NCI-H526 (cell line): ENCODE measurements at regions not wholly inside any gene's neighbourhood (a gene's known extent, or its start where the extent isn't known, plus 50 kb on each side); places are given as distances from the start of the nearest gene placed in this dataset.
A peak's percentile ranks its signal among the peaks of the same experiment; 100 is the strongest.

Source experiments
- DNase-seq, 2 experiments: peaks; one replicate each; lab custom pipeline; 2025; lab: John Stamatoyannopoulos, UW

DNA sequence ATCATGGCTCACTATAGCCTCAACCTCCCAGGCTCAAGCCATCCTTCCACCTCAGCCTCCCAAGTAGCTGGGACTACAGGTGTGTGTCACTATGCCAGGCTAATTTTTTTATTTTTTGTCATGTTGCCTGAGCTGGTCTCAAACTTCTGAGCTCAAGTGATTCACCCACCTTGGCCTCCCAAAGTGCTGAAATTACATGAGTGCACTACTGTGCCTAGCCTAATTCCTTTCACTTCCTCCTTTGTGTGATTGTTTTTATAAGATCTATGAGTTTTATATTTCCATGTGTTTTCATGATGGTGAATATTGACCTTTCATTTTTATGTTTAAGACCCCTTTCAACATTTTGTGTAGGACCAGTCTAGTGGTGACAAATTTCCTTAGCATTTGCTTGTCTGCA, 55.2 kb upstream of the IL12B start:
- DNase-seq = no peak

DNA sequence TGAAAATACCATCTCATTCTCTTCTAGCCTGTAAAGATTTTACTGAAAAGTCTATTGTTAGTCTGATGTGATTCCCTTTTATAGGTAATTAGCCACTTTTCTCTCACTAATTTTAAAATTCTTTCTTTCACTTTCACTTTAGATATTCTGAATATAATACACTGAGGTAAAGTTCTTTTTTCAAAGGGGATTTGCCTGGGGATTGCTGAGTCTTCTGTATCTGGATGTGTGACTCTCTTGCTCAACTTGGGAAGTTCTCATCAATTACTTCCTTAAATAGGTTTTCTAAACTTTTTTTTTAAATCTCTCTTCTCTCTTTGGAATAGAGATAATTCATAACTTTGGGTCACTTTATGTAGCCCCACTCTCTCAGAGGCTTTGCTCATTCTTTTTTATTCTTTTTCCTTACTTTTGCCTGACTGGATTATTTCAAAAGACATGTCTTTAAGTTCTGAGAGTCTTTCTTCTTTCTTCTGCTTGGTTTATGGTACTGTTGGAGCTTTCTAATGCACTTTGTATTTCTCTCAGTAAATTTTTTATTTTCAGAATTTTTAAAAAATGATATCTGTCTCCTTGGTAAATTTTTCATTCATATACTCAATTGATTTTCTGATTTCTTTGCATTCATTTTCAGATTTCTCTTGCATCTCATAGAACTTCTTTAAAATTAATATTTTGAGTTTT, 55.9 kb upstream of the IL12B start:
- no peak for DNase-seq

DNA sequence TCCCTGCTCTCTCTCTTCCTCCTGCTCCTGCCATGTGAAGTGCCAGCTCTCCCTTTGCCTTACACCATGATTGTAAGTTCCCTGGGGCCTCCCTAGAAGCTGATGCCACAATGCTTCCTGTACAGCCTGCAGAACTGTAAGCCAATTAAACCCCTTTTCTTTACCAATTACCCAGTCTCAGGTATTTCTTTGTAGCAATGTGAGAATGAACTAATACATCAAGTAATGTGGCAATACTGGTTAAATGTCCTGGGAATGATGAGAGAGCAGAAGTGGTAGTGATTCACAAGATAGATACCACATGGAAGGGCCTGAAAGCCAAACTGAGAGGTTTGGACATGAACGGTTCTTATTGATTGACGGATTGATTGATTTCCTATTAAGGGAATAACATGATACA, 62.6 kb upstream of the IL12B start:
- DNase-seq = no peak

DNA sequence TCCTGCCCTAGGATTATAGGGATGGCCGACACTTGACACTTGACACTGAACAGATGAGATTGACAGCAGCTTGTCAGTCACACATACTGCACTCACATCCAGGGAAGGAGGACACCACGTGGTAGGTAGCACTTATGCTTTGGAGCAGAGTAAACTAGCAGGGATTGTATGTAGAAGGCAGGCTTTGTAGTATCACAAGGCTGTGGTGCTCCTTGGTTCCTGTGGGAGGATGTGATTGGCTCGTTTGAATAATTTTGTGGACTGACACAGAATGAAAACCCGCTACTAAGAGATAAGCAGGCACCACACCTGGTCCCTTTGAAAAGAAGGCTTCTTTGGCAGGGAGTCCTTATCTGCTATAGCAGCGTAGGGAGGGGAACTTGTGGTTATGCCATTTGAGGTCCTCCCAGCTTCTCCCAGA, 63.6 kb upstream of the IL12B start:
- DNase-seq = no peak

DNA sequence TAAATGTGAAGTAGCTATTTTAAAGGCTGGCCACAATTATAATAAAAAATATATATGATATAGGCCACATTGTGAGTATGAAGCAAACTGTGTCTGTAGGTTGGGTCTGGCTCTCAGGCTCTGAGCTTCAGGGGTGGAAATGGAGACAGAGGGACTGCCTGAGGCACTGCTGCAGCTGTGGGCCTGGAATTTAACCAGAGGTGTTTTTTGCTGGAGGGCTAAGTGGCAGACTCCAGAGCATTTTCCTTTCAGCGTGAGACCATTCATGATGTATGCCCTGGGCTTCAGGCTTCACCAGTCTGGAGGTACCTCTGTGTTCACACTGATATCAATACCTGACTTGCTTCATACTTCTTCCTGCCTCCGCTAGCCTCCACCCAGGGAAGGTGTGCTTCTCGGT, 64.9 kb upstream of the IL12B start:
- DNase-seq = no peak

DNA sequence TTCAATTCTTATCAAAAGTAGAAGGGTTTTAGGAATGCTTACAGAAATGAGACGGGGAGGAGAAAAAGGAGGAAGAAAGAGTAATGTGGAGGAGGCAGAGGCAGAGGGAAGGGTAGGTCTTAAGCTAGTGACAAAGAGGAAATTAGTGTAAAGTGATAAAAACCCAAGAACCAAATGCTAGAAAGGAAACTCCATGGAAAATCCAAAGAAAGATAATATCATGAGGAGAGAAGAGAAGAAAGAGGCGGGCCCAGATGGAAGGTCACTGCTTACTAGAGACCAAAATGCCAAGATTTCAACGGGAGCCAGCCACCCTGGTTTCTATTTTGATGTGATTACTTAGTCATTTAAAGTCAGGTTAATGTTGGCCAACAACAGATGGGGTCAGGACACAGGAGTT, 68.6 kb upstream of the IL12B start:
- DNase-seq = no peak

DNA sequence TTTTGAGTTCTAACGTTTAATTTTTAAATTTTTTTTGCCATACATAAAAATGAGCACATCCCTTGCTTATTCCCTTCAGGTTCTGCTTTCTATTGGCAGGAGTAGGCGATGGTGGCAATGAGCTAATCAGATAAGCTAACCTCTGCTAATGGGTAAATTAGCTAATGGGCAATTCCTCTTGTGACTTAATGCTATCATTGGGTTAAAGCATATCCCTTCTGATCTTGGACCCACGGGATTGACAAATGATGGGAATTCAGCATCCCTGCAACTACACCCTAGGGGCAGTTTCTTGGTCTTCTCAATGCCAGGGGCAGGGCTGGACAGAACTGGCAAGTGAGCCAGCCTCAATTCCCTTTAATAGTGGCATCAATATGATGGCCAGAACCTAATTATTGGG, 70.2 kb upstream of the IL12B start:
- no peak for DNase-seq

DNA sequence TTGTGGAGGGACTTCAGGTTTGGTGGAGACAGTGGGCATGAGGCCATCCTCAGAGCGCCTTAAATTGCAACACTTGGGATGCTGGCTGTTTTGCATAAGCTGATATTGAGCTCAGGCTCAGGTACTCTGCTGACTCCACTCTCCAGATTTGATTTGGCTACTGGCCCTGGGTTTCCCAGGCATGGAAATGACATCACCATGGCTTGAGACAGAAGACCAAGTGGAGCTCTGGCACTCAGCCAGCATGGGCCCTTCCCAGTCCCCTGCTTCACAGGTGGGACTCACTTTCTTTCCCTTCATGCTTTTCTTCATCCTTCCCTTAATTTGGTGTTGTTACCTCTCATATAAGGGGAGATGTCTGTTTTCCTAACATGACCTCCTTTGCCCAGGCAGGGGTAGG, 72.0 kb upstream of the IL12B start:
- DNase-seq = peak in 1 of 2 experiments; percentile 27

DNA sequence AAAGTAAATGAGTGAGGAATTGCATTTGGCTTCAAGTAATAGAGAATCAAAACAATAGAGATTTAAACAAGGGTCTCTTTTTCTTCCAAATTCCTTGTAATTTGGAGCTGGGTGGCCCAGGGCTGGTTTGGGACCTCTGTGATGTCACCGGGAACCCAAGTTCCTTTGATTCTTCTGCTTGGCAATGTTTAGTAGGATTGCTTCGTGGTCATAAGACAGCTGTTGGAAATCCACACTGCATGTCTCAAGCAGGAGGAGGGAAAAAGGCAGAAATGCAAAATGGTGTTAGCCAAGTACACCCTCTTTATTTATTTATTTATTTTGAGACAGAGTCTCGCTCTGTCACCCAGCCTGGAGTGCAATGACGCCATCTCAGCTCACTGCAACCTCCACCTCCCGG, 72.6 kb upstream of the IL12B start:
- no peak for DNase-seq

DNA sequence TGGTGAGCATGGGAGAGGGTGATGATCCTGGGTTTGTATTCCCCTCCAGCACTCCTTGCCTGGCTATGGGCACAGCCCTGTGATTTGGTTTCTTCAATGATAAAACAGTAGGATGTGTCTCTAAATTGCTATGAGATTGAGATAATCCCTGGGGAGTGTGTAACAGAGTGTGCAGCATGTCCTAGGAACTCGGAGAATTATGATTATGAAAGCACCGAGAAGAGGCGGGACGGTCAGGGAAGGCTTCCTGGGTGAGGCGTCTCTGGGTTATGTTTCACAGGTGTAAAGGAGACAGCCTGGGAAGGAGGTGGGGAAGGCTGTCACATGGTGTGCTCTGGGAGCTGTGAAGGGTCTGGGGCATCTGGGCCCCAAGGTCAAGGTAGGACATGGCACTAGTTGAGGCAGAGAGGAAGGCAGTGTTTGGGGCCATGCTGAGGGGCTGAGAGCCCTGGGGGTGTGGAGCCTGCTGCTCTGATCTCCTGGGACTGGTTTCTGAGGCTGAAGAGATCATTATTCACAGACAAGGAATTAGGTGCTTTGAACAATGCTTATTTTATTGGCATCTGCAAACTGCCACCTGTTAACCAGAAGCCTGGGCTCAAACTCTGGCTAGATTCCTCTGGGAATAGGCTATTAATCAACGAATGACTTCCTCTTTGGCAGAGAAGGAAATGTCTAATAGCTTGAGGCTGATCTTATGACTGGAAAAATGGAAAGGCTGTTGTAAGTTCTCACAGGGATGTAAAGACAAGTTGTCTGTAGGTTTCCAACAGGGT, 73.8 kb upstream of the IL12B start:
- peak; percentile 5 to 24 for DNase-seq

DNA sequence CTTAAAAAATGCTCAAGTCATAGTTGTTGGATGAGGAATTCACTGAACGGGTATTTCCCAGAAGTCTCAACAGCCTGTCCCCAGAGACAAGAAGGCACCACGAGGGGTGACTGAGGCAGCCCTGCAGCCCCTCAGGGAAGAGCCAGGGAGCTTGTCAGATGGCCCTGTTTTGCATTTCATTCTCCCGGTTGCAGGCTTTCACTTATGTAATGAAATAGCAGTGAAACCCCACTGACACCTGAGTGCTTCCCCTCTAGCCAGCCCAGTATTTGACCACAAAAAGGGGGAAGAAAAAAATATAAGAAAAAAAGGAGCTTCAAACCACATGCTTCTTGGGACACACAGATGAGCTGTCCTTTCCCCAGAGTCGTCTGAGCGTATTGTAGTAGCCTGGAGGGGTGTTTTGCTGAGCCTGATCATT, 75.3 kb upstream of the IL12B start:
- DNase-seq = peak in 1 of 2 experiments; percentile 26

DNA sequence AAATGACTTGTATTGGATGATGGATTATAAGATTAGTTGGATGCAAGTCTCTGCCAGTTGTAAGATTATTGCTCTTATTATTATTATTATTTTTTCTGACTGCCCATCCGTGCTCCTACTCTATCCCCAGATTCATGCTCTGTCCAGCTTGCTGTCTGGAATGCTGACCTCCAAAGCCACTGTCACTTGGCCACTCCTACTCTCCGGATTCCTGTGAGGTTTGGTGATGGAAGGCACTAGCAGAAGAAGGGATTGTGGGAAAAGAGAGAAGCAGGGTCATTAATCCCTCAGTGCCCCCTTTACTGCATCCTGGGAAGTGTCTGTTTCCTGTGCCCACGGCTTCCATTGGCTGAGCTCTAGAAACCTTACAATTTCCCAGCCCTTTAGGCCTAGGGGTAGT, 76.3 kb upstream of the IL12B start:
- no peak for DNase-seq

DNA sequence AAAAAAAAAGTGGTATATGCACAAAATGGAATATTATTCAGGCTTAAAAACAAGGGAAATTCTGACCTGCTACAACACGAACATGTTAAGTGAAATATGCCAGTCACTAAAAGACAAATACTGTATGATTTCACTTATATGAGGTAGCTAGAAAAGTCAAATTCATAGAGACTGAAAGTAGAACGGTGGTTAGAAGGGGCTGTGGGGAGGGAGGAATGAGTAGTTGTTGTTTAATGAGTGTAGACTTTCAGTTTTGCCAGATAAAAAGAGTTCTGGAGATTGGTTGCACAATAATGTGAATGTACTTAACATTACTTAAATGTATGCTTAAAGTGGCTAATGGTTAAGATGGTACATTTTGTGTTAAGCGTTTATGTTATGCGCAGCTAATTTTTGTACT, 79.5 kb upstream of the IL12B start:
- DNase-seq = no peak

DNA sequence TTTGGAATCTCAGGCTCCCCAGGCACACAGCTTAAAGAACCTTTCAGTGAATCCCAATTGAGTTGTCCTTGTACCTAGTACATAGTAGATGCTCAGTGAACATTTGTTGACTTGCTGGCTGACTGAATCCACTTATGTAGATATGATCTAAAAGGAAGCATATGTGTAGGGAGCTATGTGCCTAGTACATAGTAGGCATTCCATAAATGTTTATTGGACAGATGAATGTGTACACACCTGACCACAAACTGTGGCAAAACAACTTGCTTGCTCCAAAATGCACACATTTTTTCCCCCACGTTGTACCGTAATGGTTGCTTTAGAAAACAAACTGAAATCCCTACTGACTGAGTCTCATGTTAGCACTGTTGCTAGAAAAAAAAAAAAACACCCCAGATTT, 80.2 kb upstream of the IL12B start:
- no peak for DNase-seq

DNA sequence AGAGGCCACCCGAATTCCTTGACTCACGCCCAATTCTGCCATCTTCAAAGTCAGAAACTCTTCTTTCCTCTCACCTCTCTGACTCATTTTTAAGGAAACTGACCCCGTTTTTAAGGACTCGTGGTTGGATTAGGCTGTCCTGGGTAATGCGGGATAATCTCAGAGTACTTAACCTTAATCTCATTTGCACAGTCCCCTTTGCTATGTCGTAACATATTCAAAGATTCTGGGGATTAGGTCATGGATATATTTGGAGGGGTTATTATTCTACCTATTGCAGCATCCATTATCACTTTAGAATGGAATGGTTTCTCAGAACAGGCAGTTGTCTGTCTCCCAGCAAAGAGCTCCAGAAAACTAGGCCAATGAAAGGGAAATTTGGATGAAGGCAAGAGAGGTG, 80.8 kb upstream of the IL12B start:
- DNase-seq = no peak

DNA sequence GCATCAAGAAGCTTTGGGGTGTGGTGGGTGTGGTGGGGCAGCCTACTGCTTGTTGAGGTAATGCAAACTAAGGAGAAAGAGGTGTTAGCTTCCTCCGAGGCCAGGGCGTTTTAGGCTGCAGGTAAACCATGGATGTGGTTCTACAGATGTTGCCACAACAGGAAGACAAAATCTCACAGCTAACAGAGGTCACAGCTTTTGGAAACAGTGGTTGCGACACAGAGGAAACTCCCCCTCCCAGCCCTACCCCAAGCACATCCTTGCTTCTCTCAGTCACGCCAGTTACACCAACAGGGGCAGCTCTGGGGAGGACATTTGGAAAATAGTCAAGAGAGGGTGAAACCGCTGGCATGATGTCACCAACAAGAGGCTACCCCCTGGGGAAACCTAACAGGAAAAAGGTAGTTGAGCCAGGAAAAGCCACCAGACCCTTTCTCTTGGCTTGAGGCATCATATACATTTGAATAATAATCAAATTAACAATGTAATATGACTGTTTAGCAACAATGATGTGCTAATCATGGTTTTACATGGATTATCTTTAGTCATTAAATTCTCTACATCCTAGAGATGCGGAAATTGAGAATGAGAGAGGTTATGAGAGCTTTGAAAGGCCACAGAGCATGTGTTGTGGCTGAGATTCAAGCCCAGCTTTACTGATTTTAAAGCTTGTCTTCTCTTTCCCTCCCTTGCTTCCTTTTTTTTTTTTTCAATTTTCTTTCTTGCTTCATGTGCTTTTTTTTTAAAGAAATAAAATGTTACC, 82.2 kb upstream of the IL12B start:
- DNase-seq = no peak

DNA sequence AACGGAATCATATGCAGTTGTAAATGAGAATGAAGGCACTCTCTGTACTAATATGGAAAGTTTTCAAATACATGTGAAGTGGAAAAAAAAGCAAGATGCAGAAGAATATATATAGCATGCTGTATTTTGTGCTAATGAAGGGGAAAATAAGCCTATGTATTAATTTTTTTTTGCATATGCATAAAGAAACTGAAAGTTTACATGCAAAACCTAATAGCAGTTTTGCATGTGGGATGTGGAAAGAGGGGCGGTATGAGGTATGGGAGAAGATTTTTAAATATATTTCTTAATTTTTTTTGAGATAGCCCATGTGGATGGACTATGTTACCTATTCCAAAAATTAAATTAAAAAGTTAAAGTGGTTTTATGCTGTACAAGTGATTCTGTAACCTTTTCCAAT, 83.7 kb upstream of the IL12B start:
- peak; percentile 1 to 16 for DNase-seq

DNA sequence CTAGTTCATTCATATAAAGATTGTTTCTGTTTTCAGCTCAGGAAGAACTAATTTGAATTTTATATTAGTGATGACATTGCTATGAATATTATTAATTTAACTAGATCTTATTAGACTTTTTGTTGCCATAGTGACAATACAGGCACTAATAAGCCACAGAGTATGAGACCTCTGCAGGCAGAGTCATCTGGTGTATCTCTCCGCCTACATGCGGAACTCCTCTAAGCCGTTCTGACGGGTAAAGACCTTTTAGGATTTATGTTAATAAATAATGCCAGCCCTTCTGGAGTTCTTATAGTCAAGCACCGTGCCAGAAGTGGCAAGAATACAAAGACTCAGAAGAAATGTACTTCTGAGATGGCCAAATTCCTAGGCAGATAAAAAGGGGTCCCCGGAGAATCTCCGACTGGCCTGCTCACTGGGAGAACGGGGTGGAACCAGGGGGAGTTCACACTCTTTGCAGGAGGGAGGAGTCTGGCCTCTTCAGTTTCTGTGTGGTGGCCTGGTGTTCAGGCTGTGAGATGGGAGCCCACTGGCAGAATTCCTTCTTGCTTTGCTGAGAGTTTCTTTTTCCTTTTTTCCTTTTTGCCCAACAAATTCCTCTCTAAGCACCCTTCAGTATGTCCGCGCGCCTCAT, 85.1 kb upstream of the IL12B start:
- DNase-seq = no peak

DNA sequence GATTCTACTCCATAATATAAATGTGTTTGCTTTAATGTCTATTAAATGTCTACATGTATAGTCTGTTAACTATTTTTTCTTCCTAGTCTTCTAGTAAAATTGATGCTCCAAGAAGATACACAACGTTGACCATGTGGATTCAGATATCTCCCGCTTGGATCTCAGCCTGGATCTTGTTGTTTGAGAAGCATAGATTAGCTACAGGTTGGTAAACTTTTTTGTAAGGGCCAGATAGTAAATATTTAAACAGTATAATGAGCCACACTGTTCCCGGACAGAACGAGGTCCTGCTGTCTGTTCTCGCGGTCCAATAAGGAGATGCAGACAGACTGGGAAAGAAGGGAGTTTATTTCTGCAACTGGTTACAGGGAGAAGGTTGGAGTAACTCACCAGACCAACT, 86.2 kb upstream of the IL12B start:
- DNase-seq = no peak

DNA sequence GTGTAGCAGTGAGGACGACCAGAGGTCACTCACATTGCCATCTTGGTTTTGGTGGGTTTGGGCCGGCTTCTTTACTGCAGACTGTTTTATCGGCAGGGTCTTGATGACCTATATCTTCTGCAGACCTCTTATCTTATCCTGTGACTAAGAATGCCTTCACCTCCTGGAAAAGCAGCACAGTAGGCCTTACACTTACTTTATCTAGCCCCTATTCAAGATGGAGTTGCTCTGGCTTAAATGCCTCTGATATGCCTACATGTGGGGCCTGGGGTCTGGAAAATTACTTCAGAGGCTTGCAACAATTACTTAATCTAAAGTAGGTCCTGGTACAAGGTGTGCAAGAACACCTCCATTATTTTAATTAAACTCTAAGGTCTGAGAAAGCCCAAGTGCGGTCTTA, 86.9 kb upstream of the IL12B start:
- no peak for DNase-seq

DNA sequence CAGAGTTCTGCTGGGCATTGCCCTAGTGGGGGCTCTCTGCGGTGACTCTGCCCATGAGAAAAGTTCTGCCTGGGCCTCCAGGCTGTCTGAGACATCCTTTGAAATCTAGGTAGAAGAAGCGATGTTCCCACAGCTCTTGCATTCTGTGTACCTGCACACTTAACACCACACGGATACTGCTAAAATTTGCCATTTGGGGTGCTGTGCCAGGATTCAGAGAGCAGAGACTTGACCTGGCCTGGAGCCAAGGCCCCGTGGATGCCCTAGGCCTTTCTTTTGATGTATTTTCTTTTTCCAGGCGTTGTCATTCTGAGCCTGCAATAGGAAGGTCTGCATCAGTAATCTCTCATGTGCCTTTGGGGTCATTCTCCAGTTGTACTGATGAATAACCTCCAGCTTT, 89.3 kb upstream of the IL12B start:
- DNase-seq = no peak

DNA sequence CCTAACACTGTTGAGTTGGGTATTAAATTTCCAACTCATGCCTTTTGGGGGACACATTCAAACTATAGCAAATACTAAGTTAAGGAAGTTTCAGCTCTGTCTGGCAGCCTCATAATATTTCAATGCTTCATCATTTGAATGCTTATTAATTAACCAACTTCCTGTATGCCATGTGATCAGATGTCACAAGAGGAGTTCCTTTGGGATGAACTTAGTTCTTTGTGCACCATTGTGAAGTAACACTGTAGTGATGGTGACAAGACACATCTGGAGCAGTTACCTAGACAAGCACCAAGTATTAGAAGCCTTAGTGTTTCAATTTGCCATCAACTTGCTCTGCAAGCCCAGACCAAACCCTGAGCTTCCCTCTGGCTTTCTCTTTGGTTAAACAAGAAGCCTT, 90.7 kb upstream of the IL12B start:
- no peak for DNase-seq

DNA sequence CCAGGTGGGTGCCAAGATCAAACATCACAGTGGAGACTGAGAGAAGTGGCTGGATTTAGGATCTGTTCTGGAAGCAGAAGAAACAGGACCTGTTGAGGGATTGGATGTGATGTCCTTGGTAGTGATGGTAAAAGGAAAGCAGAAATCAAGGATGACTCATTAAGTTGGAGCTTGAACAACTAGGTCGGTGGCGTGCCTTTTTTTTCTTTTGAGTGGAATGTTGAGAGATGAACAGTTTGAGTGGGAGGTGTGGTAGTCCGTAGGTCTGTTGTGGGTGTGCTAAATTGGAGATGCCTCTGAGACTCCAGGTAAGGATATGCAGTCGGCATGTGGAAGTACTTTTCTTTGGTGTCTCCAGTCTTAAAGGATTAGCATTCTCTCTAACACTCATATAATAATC, 92.1 kb upstream of the IL12B start:
- DNase-seq = no peak
